ENCODE measurements at regions not wholly inside any gene's neighbourhood (a gene's known extent, or its start where the extent isn't known, plus 50 kb on each side); places are given as distances from the start of the nearest gene placed in this dataset.

GRCh38 chr4:106496061-106496460 lies 127.5 kb upstream of the GIMD1 start:
- no peak overlapping the region for H3K4me2 ChIP-seq
- H3K9me2 ChIP-seq (ENCODE audit: insufficient read depth) = peaks cover 5% of the 10 kb centered on the region; the same call in 1 of the 2 replicates
- H3K4me1 ChIP-seq (ENCODE audit: insufficient read depth) = no peaks in the 10 kb centered on the region
- Mint-ChIP-seq H3K4me3 (no peak overlapping the region), H3K27ac (no peak overlapping the region), H3K36me3 (ENCODE audit: low read depth) (no peaks in the 10 kb centered on the region), H3K4me1 (peaks cover 8% of the 10 kb centered on the region), H3K27me3 (ENCODE audit: insufficient read depth, low read depth, poor library complexity) (no peaks in the 10 kb centered on the region), H3K9me3 (no peaks in the 10 kb centered on the region)
- H3K27me3 ChIP-seq (ENCODE audit: insufficient read depth) = no peaks in the 10 kb centered on the region
- DNase-seq (ENCODE audit: low spot score) (no peak), ATAC-seq (no peak)
- H3K27ac ChIP-seq (ENCODE audit: low read depth) = no peak overlapping the region
- no peaks in the 10 kb centered on the region for H3F3A ChIP-seq (replicated peaks; ENCODE audit: low read depth)
- no peaks in the 10 kb centered on the region for H3K79me2 ChIP-seq (replicated peaks; ENCODE audit: insufficient read depth)
- H3K36me3 ChIP-seq (ENCODE audit: insufficient read depth) = no peaks in the 10 kb centered on the region
- no peak for TF ChIP-seq ZNF462 (CRISPR knock-in tag; IDR thresholded peaks at IDR 0.05)
- TF ChIP-seq ETS1 (IDR thresholded peaks at IDR 0.05) = no peak
- no peak for TF ChIP-seq NANOG (IDR thresholded peaks at IDR 0.05; ENCODE audit: borderline replicate concordance)
- TF ChIP-seq JUNB (IDR thresholded peaks at IDR 0.05; ENCODE audit: unreplicated experiment) = no peak
- TF ChIP-seq CREB1 (CRISPR knock-in tag; IDR thresholded peaks at IDR 0.05; ENCODE audit: low read depth) = no peak
- no peak for TF ChIP-seq STAT1 (IDR thresholded peaks at IDR 0.05; ENCODE audit: unreplicated experiment)
- no peak for TF ChIP-seq EZH2 (IDR thresholded peaks at IDR 0.05; ENCODE audit: low read depth, unreplicated experiment)
- TF ChIP-seq CTCF (conservative IDR thresholded peaks at IDR 0.05; ENCODE audit: low read depth in 2 of 2) = no peak
- no peak for TF ChIP-seq ZNF114 (CRISPR knock-in tag; IDR thresholded peaks at IDR 0.05)
- TF ChIP-seq ZNF331 (CRISPR knock-in tag; IDR thresholded peaks at IDR 0.05; ENCODE audit: low read depth) = no peak
- TF ChIP-seq POLR2AphosphoS5 (IDR thresholded peaks at IDR 0.05; ENCODE audit: low read depth) = no peak
- TF ChIP-seq EZH2phosphoT487 (IDR thresholded peaks at IDR 0.05; ENCODE audit: unreplicated experiment) = no peak
- TF ChIP-seq REST (IDR thresholded peaks at IDR 0.05; ENCODE audit: unreplicated experiment) = no peak
- H3K4me3 ChIP-seq = no peak overlapping the region
- H2AFZ ChIP-seq = no peak overlapping the region
- no peaks in the 10 kb centered on the region for H4K20me1 ChIP-seq (replicated peaks; ENCODE audit: insufficient read depth)

Measured in GM23338 (cell line).